HuH-7 (cell line): ENCODE measurements at regions not wholly inside any gene's neighbourhood (a gene's known extent, or its start where the extent isn't known, plus 50 kb on each side); places are given as distances from the start of the nearest gene placed in this dataset.

Experiments
- DNase-seq: peaks from one replicate; pipeline ENCODE4 v3.0.0; 2011; ENCODE audit warnings: low spot score

GRCh38 chr7:125563557-125563956 lies 633.9 kb upstream of the POT1 start:
- no peak for DNase-seq

DNA sequence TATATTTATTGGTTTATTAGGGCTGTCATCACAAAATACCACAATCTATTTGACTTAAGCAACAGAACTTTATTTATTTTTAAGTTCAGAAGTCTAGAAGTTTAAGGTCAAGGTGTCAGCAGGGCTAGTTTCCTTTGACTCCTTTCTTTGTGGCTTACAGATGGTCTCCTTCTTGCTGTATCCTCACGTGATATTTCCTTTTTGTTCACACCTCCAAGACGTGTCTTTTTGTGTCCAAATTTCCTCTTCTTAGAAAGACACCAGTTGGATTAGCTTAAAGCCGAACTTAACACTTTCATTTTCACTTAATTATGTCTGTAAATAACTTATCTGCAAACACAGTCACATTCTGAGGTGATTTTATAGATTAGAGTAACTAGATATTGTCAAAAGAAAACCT lies 631.4 kb upstream of the POT1 start:
- no peak for DNase-seq

DNA sequence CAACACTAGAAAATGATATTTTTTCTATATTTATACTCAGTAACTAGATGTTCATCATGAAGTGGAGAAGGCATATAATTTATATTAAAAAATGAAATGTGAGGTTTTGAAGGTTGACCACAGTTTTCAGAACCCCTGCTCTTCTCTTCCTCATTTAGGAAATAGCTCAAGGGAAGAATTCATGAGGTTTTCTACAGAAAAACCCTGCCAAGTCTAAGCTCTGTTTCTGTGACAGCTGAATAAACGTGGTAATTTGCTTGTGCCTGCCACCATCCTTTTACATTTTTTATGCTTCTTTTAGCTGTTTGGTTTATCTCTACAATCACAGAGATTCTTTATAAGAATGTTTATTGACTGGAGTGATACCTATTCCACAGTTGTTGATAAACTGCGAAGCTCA lies 630.3 kb upstream of the POT1 start:
- DNase-seq = no peak

DNA sequence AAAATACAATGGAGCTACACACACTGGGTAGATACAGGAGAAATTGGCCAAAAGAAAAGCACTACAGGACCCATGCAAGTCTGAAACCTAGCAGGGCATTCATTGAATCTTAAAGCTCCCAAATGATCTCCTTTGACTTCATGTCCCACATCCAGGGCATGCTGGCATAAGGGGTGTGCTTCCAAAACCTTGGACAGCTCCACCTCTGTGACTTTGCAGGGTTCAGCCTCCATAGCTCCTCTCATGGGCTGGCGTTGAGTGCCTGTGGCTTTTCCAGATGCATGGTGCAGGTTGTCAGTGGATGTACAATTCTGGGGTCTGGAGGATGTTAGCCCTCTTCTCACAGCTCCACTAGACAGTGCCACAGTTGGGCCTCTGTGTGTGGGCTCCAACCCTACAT lies 626.3 kb upstream of the POT1 start:
- DNase-seq = no peak

DNA sequence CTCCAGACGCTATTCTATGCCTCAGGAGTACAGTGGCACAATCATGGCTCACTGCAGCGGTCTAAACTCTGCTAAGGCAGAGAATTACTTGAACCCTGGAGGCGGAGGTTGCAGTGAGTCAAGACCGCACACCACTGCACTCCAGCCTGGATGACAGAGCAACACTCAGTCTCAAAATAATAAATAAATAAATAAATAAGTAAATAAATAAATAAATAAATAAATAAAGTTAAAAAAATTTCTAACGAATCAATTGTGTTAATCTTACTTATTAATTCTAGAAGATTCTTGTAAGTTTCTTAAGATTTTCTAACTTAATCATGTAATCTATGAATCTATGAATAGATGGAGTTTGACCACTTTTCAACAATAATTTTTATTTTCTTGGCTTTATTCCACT lies 621.4 kb upstream of the POT1 start:
- DNase-seq = no peak

- DNase-seq = no peak
Observed at GRCh38 chr7:125547505-125547904, 617.9 kb upstream of the POT1 start.

GRCh38 chr7:125530553-125530952 lies 600.9 kb upstream of the POT1 start:
- no peak for DNase-seq

DNA sequence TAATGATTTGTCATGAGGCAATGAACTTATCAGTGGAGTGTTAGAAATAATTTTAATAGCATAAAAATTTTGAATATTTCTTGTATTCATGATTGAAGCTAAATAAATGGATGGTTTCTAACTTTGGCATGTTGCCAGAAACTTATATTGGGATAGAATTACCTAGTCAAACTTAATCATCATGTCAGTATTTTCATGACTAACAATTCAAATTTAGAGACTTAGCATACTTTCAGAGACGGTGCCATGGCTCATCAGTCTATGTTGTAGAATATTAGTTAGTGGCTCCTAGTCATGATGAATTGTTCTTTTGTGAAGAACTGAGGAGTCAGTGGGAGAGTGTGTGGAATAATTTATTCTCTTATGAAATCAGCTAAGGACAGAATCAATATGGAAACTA lies 599.6 kb upstream of the POT1 start:
- no peak for DNase-seq

- DNase-seq = no peak
Observed at GRCh38 chr7:125526958-125527357, 597.3 kb upstream of the POT1 start.

- no peak for DNase-seq
Observed at GRCh38 chr7:125526092-125526491, 596.5 kb upstream of the POT1 start.

- no peak for DNase-seq
Observed at GRCh38 chr7:125516194-125516593, 586.6 kb upstream of the POT1 start.

- DNase-seq = no peak
Observed at GRCh38 chr7:125512373-125512772, 582.7 kb upstream of the POT1 start.

- no peak for DNase-seq
Observed at GRCh38 chr7:125511310-125511709, 581.7 kb upstream of the POT1 start.

DNA sequence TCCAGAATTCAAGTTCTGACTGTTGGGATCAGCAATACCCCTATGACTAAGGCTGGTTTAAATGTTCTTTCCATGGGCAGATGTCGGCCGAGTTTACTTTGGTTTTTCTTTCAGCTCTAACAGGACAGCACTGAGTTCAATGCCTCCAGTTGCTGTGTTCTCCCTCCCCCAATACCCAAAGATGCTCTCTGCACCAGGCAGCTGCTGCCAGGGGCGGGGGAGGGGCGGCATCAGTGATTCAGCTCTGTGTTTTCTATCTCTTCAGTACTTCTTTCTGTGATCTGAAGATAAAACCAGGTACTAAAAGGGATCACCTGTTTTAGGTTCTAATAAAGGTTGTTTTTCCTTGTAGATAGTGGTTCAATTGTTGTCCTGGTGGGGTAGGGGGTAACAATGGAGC lies 576.7 kb upstream of the POT1 start:
- DNase-seq = no peak

DNA sequence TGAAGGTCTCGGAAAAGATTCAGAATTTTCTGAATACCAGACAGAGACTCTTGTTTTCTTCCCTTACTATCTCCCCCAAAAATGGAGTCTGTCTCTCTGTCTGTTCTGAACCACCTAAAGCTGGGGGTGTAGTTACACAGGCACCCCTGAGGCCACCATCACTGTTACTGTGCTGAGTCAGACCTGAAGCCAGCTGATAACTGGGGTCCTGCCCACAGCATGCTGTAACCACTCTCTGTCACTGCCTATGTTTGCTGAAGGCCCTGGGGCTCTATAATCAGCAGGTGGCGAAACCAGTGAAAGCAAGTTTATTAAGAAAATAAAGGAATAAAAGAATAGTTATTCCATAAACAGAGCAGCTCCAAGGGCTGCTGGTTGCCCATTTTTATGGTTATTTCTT lies 575.2 kb upstream of the POT1 start:
- no peak for DNase-seq

DNA sequence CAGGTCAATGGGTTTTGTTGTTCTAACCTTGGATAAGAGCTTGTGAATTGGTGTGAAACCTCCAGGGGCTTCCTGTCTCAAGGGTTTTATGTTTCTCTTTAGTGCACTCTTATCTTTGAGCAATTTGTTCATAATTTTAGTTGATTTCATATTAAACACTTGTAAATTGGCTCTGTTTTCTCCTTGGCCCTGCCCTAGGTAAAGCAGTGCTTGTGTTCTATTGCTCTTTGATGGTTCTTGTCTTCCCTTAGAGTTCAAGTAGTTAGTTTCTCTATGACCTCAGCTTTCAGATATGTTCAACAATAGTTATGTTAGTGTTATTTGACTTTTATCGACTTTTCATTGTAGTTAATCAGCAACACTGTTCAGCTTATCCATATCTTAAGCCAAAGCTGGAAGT lies 566.4 kb upstream of the POT1 start:
- no peak for DNase-seq

- no peak for DNase-seq
Observed at GRCh38 chr7:125492521-125492920, 562.9 kb upstream of the POT1 start.

DNA sequence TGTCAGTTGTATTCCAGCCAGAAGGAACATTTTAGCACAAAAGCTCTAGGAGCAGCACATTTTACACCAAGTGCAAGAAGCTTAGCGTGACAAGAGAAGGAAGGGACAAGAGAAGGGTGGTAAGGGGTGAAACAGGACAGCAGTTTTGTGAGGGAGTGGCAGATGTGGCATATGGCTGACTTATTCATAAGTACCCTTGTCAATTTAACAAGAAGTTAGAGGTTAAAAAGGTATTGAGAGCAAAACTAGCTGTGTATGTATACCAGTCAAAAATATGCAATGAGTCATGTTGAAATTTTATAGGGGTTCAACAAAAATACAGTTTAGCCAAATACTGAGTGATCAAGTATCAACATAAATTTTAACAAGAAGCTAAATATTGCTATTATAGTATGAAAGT lies 561.5 kb upstream of the POT1 start:
- no peak for DNase-seq

GRCh38 chr7:125490167-125490566 lies 560.5 kb upstream of the POT1 start:
- no peak for DNase-seq

GRCh38 chr7:125485223-125485622 lies 555.6 kb upstream of the POT1 start:
- no peak for DNase-seq

GRCh38 chr7:125484755-125485154 lies 555.1 kb upstream of the POT1 start:
- DNase-seq = no peak

GRCh38 chr7:125481323-125481722 lies 551.7 kb upstream of the POT1 start:
- DNase-seq = no peak

DNA sequence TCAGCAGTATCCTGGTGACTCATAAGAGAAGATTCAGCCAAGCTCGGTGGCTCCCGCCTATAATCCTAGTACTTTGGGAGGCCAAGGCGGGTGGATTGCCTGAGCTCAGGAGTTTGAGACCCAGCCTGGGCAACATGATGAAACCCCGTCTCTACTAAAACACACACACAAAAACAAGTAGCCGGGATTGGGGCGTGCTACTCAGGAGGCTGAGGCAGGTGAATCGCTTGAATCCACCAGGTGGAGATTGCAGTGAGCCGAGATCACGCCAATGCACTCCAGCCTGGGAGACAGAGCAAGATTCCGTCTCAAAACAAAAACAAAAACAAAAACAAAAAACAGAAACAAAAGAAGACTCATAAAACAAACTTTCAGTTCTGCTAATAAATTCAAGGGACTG lies 551.1 kb upstream of the POT1 start:
- no peak for DNase-seq

GRCh38 chr7:125468855-125469174 lies 539.2 kb upstream of the POT1 start:
- DNase-seq = no peak
